DMS 273 (cell line): ENCODE measurements at regions not wholly inside any gene's neighbourhood (a gene's known extent, or its start where the extent isn't known, plus 50 kb on each side); places are given as distances from the start of the nearest gene placed in this dataset.
"Not testable (repeated sequence)": the region's sequence is repeated elsewhere in the genome, so short reads cannot be mapped to it uniquely, and the experiment has no call there.

Experiments
- DNase-seq: peaks from one replicate; lab custom pipeline; 2025; ENCODE audit not compliant: unreplicated experiment; lab: John Stamatoyannopoulos, UW

DNA sequence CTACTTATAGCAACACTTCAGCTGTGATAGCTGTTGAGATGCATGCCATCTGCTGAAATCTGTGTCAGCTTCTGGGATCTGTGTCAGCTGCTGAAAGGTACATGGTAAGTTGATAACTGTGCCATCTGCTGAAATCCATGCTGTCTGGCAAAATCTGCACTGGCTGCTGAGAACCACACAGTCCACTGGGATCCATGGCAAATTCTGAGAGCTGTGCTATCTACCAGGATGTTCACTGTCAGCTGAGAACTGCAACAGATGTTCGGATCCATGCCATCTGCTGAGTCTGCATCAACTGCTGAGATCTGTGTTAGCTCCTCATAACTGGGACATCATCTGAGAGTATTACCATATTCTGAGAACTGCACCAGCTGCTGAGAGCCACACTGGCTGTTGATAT lies 430.5 kb upstream of the POU3F4 start:
- peak; percentile 62 for DNase-seq

DNA sequence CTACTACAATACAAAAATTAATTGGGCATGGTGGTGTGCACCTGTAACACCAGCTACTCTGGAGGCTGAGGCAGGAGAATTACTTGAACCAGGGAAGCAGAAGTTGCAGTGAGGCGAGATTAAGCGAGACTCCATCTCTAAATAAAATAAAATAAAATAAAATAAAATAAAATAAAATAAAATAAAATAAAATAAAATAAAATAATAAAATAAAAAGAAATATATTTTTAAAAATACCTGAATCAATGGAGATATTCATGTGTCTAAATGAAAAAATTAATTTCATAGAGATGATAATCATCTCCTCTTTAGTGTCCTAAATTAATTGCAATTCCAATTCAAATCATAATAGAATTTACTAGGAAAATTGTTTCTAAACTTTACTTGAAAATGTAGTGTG lies 406.1 kb upstream of the POU3F4 start:
- DNase-seq = no peak

DNA sequence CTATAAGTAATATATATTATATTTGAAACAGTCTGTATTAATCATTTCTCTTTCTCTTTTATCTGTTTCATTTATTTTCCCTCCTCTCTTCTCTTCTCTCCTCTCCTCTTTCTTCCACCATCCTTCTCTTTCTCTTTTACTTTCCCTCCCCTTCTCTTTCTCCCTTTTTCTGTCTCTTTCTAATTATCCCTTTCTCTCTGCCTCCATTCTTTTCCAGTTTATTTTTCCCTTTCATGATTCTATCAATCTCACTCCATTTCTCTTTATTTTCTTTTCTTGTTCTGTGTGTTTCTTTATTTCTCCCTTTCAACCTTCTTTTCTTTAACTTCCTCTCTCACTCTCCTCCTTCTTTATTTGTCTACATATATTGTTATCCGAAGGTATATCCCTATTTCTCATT lies 399.8 kb upstream of the POU3F4 start:
- DNase-seq = no peak

DNA sequence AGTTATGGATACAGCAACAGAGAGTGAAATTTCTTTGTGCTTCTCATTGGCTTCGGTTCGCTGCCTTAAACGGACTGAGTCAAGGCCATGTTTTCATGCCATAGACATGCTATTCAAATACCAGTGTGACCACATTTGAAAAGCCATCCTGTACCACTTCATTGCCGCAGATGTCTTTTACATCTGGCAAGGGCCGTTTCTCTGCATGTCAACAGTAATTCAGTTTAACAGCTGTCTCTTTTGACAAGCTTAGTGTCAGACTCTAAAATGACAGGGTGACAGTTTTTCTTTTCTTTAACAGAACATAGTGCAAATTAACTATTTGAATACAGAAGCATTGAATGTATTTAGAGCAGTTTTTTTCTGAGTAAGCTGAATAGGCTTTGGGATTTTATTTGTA lies 362.2 kb upstream of the POU3F4 start:
- DNase-seq = no peak

DNA sequence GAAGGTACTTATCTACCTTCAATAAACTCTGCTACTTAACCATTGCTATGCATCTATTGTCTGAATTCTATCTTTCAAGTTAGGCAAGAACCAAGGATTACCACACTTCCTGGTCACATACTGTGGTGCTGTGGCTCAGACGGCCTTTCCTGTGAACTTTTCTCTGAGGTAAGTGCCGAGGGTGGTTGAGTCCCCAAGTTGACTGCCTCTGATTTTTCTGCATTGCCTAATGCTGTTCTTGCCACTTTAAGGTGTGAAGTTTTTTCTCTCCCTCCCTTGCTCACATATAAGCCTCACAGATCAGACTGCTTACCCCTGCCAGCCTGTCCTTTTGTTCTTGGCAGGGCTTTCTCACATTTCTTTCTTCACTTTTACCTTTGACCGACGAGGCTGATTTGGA lies 348.0 kb upstream of the POU3F4 start:
- DNase-seq = no peak

DNA sequence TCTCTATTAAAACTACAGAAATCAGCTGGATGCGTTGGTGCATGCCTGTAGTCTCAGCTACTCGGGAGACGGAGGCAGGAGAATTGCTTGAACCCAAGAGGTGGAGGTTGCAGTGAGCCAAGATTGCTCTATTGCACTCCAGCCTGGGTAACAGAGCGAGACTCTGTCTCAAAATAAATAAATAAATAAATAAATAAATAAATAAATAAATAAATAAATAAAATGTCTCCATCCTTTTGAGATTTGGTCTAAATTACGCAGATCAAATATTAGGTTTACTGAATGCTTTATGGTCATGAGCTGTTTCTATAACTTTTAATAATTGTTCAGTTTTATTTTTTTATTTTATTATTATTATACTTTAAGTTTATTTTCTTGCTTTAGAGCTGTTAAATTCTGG lies 344.0 kb upstream of the POU3F4 start:
- DNase-seq = not testable (repeated sequence)

DNA sequence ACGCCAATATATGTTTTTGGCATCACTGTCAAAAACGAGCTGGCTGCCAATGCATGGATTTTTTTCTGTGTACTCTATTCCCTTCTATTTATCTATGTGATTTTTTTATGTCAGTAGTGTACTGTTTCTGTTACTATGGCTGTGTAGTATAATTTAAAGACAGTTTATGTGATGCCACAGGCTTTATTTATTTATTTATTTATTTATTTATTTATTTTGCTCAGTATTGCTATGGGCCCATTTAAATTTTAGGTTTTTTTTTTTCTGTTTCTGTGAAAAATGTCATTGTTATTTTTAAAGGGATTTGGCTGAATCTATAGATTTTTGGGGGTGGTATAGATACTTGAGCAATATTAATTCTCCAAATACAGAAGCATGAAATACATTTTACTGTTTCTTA lies 338.4 kb upstream of the POU3F4 start:
- DNase-seq = no peak

DNA sequence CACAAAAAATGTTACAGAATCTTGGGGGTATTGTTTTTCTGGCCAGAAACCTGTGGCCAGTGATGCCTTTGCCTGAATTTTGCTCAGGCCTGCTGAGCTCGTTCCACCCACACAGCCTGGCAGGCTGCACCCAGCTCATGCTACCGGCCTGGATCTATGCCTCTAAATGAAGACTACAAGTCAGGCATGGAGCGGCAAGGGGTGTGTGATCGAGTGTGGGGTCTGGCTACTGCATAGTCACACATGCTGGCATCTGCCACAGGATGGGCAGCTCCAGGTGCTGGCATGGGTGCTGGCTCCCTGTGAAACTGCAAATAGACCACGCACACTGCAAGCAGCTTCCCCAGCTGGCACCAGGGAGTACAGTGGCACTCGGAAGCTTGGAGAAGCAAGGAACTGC lies 323.1 kb upstream of the POU3F4 start:
- DNase-seq = no peak

DNA sequence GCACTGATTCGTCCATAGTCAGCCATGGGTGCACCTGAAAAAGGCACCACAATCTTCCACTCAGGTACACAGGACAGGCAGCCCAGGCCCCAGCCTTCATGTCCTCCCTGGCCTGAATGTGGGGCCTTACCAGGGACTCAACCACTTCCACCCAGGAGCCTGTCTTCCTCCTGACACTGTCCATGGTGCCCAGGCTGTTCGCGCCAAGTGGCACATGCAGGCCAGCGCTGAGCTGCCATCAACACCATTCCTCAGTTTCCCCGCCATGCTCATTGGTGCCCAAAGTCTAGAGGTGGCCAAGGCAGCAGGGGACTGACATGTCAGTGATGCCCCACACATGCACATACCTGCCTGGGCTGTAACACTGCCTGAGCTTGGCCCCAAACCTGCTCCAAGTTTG lies 322.2 kb upstream of the POU3F4 start:
- DNase-seq = no peak

DNA sequence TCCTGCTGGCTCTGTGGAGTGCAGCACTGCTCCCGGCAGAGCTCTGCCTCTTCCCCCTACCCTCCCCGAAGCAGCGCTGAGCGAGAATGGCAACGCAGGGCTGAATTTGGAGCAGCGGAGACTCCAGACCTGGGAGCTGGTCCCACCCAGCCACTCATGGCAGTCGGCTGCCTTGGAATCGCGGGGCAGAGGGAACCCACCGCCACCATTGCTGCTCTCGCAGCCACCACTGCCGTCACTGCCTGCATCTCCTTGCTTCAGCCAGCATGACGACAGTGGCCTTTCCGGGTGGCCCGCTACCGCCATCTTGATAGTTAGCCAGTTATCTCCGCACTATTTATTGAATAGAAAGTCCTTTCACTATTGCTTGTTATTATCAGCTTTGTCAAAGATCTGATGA lies 321.5 kb upstream of the POU3F4 start:
- no peak for DNase-seq
